IMR-90 (cell line): ENCODE measurements at regions not wholly inside any gene's neighbourhood (a gene's known extent, or its start where the extent isn't known, plus 50 kb on each side); places are given as distances from the start of the nearest gene placed in this dataset.

ENCODE experiments used
- ATAC-seq: fragments of 200-7000 bp; cut with Tn5 transposase; 2 replicates; pipeline ENCODE4 v1.9.1; 2020; ENCODE audit warnings: low read depth, mild to moderate bottlenecking, moderate library complexity
- BruUV-seq: library from RNA; stranded (reverse); fragments of 400-500 nt; replicated peaks from 2 replicates; lab custom pipeline; 2021; lab: Mats Ljungman, UMichigan
- CTCF ChIA-PET: fragments of 300-600 bp; formaldehyde crosslinking; extraction: SDS; loops from one replicate; lab custom pipeline; 2021; ENCODE audit warnings: antibody characterized with exemption; lab: Yijun Ruan, JAX
- POLR2A ChIA-PET: fragments of 300-600 bp; sonication (Branson Sonifier 250); formaldehyde crosslinking; loops from one replicate; lab custom pipeline; 2022; ENCODE audit warnings: antibody characterized with exemption; ENCODE audit not compliant: unreplicated experiment; lab: Charles Lee
- DNase-seq: peaks from one replicate; pipeline ENCODE4 v3.0.0; 2013
- H2AFZ ChIP-seq: replicated peaks from 2 replicates; pipeline ENCODE3; 2013; ENCODE audit warnings: low read length, mild to moderate bottlenecking; ENCODE audit not compliant: poor library complexity
- H2AK5ac ChIP-seq: 2 replicates; pipeline ENCODE4 v1.6.1; 2013; ENCODE audit warnings: low read depth, low read length, inconsistent platforms
- H2AK9ac ChIP-seq: replicated peaks from 2 replicates; pipeline ENCODE3; 2013; ENCODE audit warnings: mild to moderate bottlenecking, low read depth, low read length, moderate library complexity; ENCODE audit not compliant: poor library complexity
- H2BK120ac ChIP-seq: 2 replicates; pipeline ENCODE4 v1.6.1; 2013; ENCODE audit warnings: low read depth, low read length, inconsistent platforms
- H2BK15ac ChIP-seq: 3 replicates; pipeline ENCODE4 v1.6.1; 2013; ENCODE audit warnings: low read depth, low read length, inconsistent platforms
- H2BK20ac ChIP-seq: 2 replicates; pipeline ENCODE4 v1.6.1; 2013; ENCODE audit warnings: low read depth, mild to moderate bottlenecking, inconsistent platforms, low read length, moderate library complexity
- H2BK5ac ChIP-seq: 2 replicates; pipeline ENCODE4 v1.6.1; 2013; ENCODE audit warnings: mild to moderate bottlenecking, low read depth, low read length, inconsistent platforms; ENCODE audit not compliant: poor library complexity, severe bottlenecking
- H3K14ac ChIP-seq: replicated peaks from 2 replicates; pipeline ENCODE4 v1.6.1; 2013; ENCODE audit warnings: low read depth, low read length, inconsistent platforms
- H3K18ac ChIP-seq: 2 replicates; pipeline ENCODE4 v1.6.1; 2013; ENCODE audit warnings: low read depth, low read length, control low read depth
- H3K23ac ChIP-seq: 2 replicates; pipeline ENCODE4 v1.6.1; 2013; ENCODE audit warnings: low read depth, low read length, inconsistent platforms
- H3K27ac ChIP-seq: 2 replicates; pipeline ENCODE4 v1.5.1; 2013; ENCODE audit warnings: mild to moderate bottlenecking, control low read depth, low read length; ENCODE audit not compliant: insufficient read depth
- H3K27me3 ChIP-seq: 2 replicates; pipeline ENCODE4 v1.6.1; 2013; ENCODE audit warnings: low read length; ENCODE audit not compliant: control insufficient read depth, insufficient read depth
- H3K36me3 ChIP-seq: 2 replicates; pipeline ENCODE4 v1.6.1; 2013; ENCODE audit warnings: low read length, mixed read lengths; ENCODE audit not compliant: control insufficient read depth, insufficient read depth
- H3K4ac ChIP-seq: 2 replicates; pipeline ENCODE4 v1.6.1; 2013; ENCODE audit warnings: low read depth, low read length, inconsistent platforms
- H3K4me1 ChIP-seq: 2 replicates; pipeline ENCODE4 v1.6.1; 2013; ENCODE audit warnings: low read length, mixed read lengths; ENCODE audit not compliant: control insufficient read depth, insufficient read depth
- H3K4me2 ChIP-seq: 2 replicates; pipeline ENCODE4 v1.6.1; 2013; ENCODE audit warnings: low read depth, mild to moderate bottlenecking, control low read depth, low read length, moderate library complexity
- H3K4me3 ChIP-seq: 2 replicates; pipeline ENCODE4 v1.5.1; 2013; ENCODE audit warnings: low read depth, mild to moderate bottlenecking, control low read depth, low read length, moderate library complexity; ENCODE audit not compliant: insufficient read depth
- H3K56ac ChIP-seq: 2 replicates; pipeline ENCODE4 v1.6.1; 2013; ENCODE audit warnings: low read length, inconsistent platforms; ENCODE audit not compliant: insufficient read depth; ENCODE audit errors: extremely low read depth
- H3K79me1 ChIP-seq, 2 experiments: 2 replicates each; pipeline ENCODE4 v1.6.1; 2013; ENCODE audit warnings: low read length in 2 of 2, inconsistent platforms in 1 of 2, low read depth in 1 of 2
- H3K9ac ChIP-seq: 2 replicates; pipeline ENCODE4 v1.6.1; 2013; ENCODE audit warnings: low read depth, low read length, control low read depth
- H3K9me1 ChIP-seq: 2 replicates; pipeline ENCODE4 v1.6.1; 2013; ENCODE audit warnings: low read length, inconsistent platforms; ENCODE audit not compliant: insufficient read depth
- H3K9me3 ChIP-seq: 2 replicates; pipeline ENCODE4 v1.6.1; 2013; ENCODE audit warnings: low read length; ENCODE audit not compliant: control insufficient read depth, insufficient read depth
- H4K20me1 ChIP-seq: 2 replicates; pipeline ENCODE4 v1.6.1; 2013; ENCODE audit warnings: low read length, inconsistent platforms; ENCODE audit not compliant: insufficient read depth
- H4K5ac ChIP-seq: 2 replicates; pipeline ENCODE4 v1.6.1; 2013; ENCODE audit warnings: mild to moderate bottlenecking, low read depth, low read length, control low read depth
- H4K8ac ChIP-seq, 2 experiments: 2 replicates each; pipeline ENCODE4 v1.6.1; 2013; ENCODE audit warnings: low read depth in 2 of 2, low read length in 2 of 2, control low read depth in 1 of 2, inconsistent platforms in 1 of 2
- H4K91ac ChIP-seq: 2 replicates; pipeline ENCODE4 v1.6.1; 2013; ENCODE audit warnings: low read depth, low read length, inconsistent platforms; ENCODE audit not compliant: insufficient read depth
- BHLHE40 ChIP-seq: fragments of 150-350 bp; IDR thresholded peaks from 2 replicates; pipeline ENCODE4 v1.6.1; 2016; ENCODE audit warnings: mild to moderate bottlenecking, low read depth, low read length
- CEBPB ChIP-seq: IDR thresholded peaks from 2 replicates; pipeline ENCODE4 v1.6.1; 2012; ENCODE audit warnings: low read depth, low read length, improper control_type of control experiment
- CHD1 ChIP-seq: IDR thresholded peaks from 2 replicates; pipeline ENCODE4 v1.6.1; 2012; ENCODE audit warnings: low read depth, low read length, improper control_type of control experiment
- FOS ChIP-seq: fragments of 150-350 bp; IDR thresholded peaks from 2 replicates; pipeline ENCODE4 v1.6.1; 2016; ENCODE audit warnings: low read depth, low read length
- MAFK ChIP-seq: IDR thresholded peaks from 2 replicates; pipeline ENCODE4 v1.6.1; 2012; ENCODE audit warnings: low read depth, low read length, improper control_type of control experiment
- MAZ ChIP-seq: IDR thresholded peaks from 2 replicates; pipeline ENCODE4 v1.6.1; 2012; ENCODE audit warnings: low read depth, mild to moderate bottlenecking, low read length, improper control_type of control experiment, moderate library complexity, borderline replicate concordance
- MXI1 ChIP-seq: IDR thresholded peaks from 2 replicates; pipeline ENCODE4 v1.6.1; 2012; ENCODE audit warnings: low read depth, mild to moderate bottlenecking, low read length, moderate library complexity, borderline replicate concordance
- NFE2L2 ChIP-seq: fragments of 150-350 bp; IDR thresholded peaks from 2 replicates; pipeline ENCODE4 v1.6.1; 2016; ENCODE audit warnings: low read depth, mild to moderate bottlenecking, low read length
- POLR2A ChIP-seq: IDR thresholded peaks from 2 replicates; pipeline ENCODE4 v1.6.1; 2012; ENCODE audit warnings: mild to moderate bottlenecking, low read depth, low read length
- RAD21 ChIP-seq: IDR thresholded peaks from 2 replicates; pipeline ENCODE4 v1.6.1; 2012; ENCODE audit warnings: low read length, improper control_type of control experiment
- RCOR1 ChIP-seq: IDR thresholded peaks from 2 replicates; pipeline ENCODE4 v1.6.1; 2012; ENCODE audit warnings: mild to moderate bottlenecking, low read length, improper control_type of control experiment; ENCODE audit not compliant: insufficient replicate concordance
- RFX5 ChIP-seq: IDR thresholded peaks from 2 replicates; pipeline ENCODE4 v1.8.0; 2012; ENCODE audit warnings: low read depth, mild to moderate bottlenecking, low read length, moderate library complexity
- SMC3 ChIP-seq: fragments of 150-350 bp; IDR thresholded peaks from 2 replicates; pipeline ENCODE4 v1.6.1; 2016; ENCODE audit warnings: low read depth, mild to moderate bottlenecking, antibody characterized with exemption, low read length, moderate library complexity
- WGBS, 2 experiments: methylation state at CpG; one replicate each; pipeline versions ENCODE4 v1.1.5 to v1.1.7; 2013; ENCODE audit warnings: missing lambda C conversion rate in 2 of 2; ENCODE audit not compliant: insufficient read length in 1 of 2; ENCODE audit errors: extremely low coverage in 2 of 2; 5-methylcytosine and 5-hydroxymethylcytosine counted together
- dilution Hi-C: fragments of 300-500 bp; cut with HindIII; formaldehyde crosslinking; loops from one replicate; pipeline ENCODE4 v1.14.3; 2018; ENCODE audit warnings: low sequenced_read_pairs; ENCODE audit not compliant: unreplicated experiment
- in situ Hi-C: fragments of 300-500 bp; cut with MboI; formaldehyde crosslinking; loops from 3 replicates; pipeline ENCODE4 v1.14.3; 2019; ENCODE audit warnings: low sequenced_read_pairs, inconsistent platforms, mixed read lengths
- intact Hi-C: fragments of 100-400 bp; cut with micrococcal nuclease; formaldehyde crosslinking; loops from 2 replicates; pipeline ENCODE4 v1.10.0; 2022
- TF ChIP-seq, protein P1 (sequence below): conservative IDR thresholded peaks from 2 replicates; pipeline ENCODE4 v1.5.1; 2012; ENCODE audit warnings: mild to moderate bottlenecking, low read depth, low read length, improper control_type of control experiment
- TF ChIP-seq, protein P2 (sequence below): fragments of 150-350 bp; IDR thresholded peaks from 2 replicates; pipeline ENCODE4 v1.6.1; 2016; ENCODE audit warnings: low read depth, mild to moderate bottlenecking, low read length, moderate library complexity, borderline replicate concordance
- TF ChIP-seq, protein P3 (sequence below): fragments of 150-350 bp; IDR thresholded peaks from 2 replicates; pipeline ENCODE4 v1.6.1; 2017; ENCODE audit warnings: mild to moderate bottlenecking, antibody characterized with exemption, low read length, low read depth

DNA sequence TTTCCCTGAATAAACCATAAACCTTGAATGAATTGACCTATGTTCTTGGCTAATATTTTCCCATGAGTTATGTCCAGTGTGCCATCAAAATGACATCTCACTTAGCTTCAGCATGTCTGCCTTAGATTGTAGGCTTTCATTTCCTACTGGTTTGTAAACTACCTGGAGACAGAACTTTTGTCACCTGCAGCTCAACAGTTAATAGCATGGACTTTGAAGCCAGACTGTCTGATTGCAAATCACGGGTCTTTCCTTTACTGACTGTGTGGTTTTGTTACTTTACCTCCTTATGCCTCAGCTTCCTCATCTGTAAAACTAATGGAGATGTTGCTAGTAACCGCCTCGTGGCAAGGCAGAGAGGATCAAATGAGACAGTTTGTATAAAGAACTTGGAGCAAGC, 187.1 kb downstream of the SUCLG1 start:
- H3K79me1 ChIP-seq, result no peaks in the 10 kb centered on the region
- H3K4me2 ChIP-seq, result no peak overlapping the region
- no peak overlapping the region for H4K8ac ChIP-seq
- no peak overlapping the region for H3K18ac ChIP-seq
- H2AFZ ChIP-seq, result no peak overlapping the region
- BruUV-seq, result no TSS peak
- no peak overlapping the region for H2BK20ac ChIP-seq
- H2BK120ac ChIP-seq, result no peak overlapping the region
- no peak overlapping the region for H3K4ac ChIP-seq
- no peak overlapping the region for H3K23ac ChIP-seq
- no peaks in the 10 kb centered on the region for H4K20me1 ChIP-seq
- no peak overlapping the region for H2BK5ac ChIP-seq
- TF ChIP-seq NFE2L2 (no peak), BHLHE40 (no peak), CEBPB (no peak), SMC3 (no peak), MXI1 (no peak), RAD21 (no peak), MAZ (no peak), FOS (no peak), RFX5 (no peak), POLR2A (no peak), MAFK (no peak), RCOR1 (no peak), CHD1 (no peak)
- TF ChIP-seq, protein P1, sequence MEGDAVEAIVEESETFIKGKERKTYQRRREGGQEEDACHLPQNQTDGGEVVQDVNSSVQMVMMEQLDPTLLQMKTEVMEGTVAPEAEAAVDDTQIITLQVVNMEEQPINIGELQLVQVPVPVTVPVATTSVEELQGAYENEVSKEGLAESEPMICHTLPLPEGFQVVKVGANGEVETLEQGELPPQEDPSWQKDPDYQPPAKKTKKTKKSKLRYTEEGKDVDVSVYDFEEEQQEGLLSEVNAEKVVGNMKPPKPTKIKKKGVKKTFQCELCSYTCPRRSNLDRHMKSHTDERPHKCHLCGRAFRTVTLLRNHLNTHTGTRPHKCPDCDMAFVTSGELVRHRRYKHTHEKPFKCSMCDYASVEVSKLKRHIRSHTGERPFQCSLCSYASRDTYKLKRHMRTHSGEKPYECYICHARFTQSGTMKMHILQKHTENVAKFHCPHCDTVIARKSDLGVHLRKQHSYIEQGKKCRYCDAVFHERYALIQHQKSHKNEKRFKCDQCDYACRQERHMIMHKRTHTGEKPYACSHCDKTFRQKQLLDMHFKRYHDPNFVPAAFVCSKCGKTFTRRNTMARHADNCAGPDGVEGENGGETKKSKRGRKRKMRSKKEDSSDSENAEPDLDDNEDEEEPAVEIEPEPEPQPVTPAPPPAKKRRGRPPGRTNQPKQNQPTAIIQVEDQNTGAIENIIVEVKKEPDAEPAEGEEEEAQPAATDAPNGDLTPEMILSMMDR, result no peak
- TF ChIP-seq, protein P2, sequence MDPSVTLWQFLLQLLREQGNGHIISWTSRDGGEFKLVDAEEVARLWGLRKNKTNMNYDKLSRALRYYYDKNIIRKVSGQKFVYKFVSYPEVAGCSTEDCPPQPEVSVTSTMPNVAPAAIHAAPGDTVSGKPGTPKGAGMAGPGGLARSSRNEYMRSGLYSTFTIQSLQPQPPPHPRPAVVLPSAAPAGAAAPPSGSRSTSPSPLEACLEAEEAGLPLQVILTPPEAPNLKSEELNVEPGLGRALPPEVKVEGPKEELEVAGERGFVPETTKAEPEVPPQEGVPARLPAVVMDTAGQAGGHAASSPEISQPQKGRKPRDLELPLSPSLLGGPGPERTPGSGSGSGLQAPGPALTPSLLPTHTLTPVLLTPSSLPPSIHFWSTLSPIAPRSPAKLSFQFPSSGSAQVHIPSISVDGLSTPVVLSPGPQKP, result no peak
- TF ChIP-seq, protein P3, sequence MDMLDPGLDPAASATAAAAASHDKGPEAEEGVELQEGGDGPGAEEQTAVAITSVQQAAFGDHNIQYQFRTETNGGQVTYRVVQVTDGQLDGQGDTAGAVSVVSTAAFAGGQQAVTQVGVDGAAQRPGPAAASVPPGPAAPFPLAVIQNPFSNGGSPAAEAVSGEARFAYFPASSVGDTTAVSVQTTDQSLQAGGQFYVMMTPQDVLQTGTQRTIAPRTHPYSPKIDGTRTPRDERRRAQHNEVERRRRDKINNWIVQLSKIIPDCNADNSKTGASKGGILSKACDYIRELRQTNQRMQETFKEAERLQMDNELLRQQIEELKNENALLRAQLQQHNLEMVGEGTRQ, result no peak
- no peaks in the 10 kb centered on the region for H3K9me1 ChIP-seq
- ChIA-PET POLR2A (no interaction called here), CTCF (no interaction called here)
- H3K36me3 ChIP-seq, result no peaks in the 10 kb centered on the region
- no peaks in the 10 kb centered on the region for H3K4me1 ChIP-seq
- H3K27ac ChIP-seq, result no peak overlapping the region
- H3K14ac ChIP-seq, result no peak overlapping the region
- intact Hi-C loops (no loop called here), dilution Hi-C loops (no loop called here), in situ Hi-C loops (no loop called here)
- H3K27me3 ChIP-seq, result no peaks in the 10 kb centered on the region
- H3K4me3 ChIP-seq, result no peak overlapping the region
- no peak overlapping the region for H2AK9ac ChIP-seq
- no peak overlapping the region for H4K5ac ChIP-seq
- no peak overlapping the region for H4K91ac ChIP-seq
- H3K9me3 ChIP-seq, result no peaks in the 10 kb centered on the region
- no peak overlapping the region for H3K9ac ChIP-seq
- DNase-seq (no peak), ATAC-seq (no peak)
- no peak overlapping the region for H2BK15ac ChIP-seq
- WGBS, 2 experiments, result no CpG with 5 or more reads among the region's 3 CpGs
- no peak overlapping the region for H2AK5ac ChIP-seq
- no peak overlapping the region for H3K56ac ChIP-seq
